ENCODE measurements at regions not wholly inside any gene's neighbourhood (a gene's known extent, or its start where the extent isn't known, plus 50 kb on each side); places are given as distances from the start of the nearest gene placed in this dataset.

DNA sequence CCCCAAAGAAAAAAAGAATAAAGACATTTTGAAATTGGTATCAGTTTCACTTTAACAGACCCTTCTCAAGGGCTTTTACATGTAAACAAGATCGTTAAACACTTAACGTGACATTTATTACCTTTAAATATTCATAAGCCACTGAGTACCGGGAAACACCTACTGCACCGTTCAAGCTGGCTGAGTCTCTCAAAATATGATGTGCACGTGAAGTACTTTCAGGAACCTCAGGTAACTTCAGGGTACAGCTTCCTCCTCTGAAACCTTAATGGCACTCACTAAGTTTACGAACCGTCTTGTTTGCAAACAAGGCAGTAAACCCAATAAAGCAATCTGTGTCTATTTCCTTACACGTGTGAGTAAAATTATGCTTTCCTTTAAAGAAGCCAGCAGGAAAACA, 105.5 kb upstream of the TENM4 start:
- 83% methylated on average over 8 of the region's 8 CpGs; no CpG with 5 or more reads in 1 of the 2 experiments for WGBS, 2 experiments (ENCODE audit: extremely low coverage in 1 of 2, insufficient coverage in 1 of 2, insufficient read length in 1 of 2, insufficient replicate concordance in 2 of 2, low coverage in 1 of 2, low lambda C conversion rate in 2 of 2, missing lambda C conversion rate in 1 of 2)
- FAIRE-seq = no peak
- POLR2A ChIA-PET (ENCODE audit: partially characterized antibody) = no interaction called here

More for the DNA sequence above, 105.5 kb upstream of the TENM4 start:
- no peak overlapping the region for H4K5ac ChIP-seq (ENCODE audit: insufficient read length, low read depth, low read length)
- H4K91ac ChIP-seq (replicated peaks; ENCODE audit: insufficient read length, low read length) = no peak overlapping the region
- no peak overlapping the region for H2BK12ac ChIP-seq (ENCODE audit: low read depth, low read length)
- H3K79me1 ChIP-seq (ENCODE audit: low read depth, low read length) = no peaks in the 10 kb centered on the region
- no peak overlapping the region for H3K14ac ChIP-seq (ENCODE audit: insufficient read length)
- CTCF ChIA-PET (ENCODE audit: partially characterized antibody) = no interaction called here
- H2BK15ac ChIP-seq (ENCODE audit: low read length) = no peak overlapping the region
- no peaks in the 10 kb centered on the region for H3K79me2 ChIP-seq (ENCODE audit: control insufficient read depth in 1 of 2, insufficient read depth in 2 of 2, low read length in 2 of 2)
- H3K27me3 ChIP-seq (replicated peaks in 1 of 4; ENCODE audit: control insufficient read depth in 3 of 4, extremely low read depth in 1 of 4, insufficient read depth in 3 of 4, low read length in 3 of 4) = no peaks in the 10 kb centered on the region; a peak in 1 of 7 replicates
- H2AFZ ChIP-seq (ENCODE audit: low read length) = no peak overlapping the region
- no peak overlapping the region for H2BK5ac ChIP-seq (ENCODE audit: low read depth, low read length)
- no peak overlapping the region for H3K9ac ChIP-seq (replicated peaks in 1 of 4; ENCODE audit: extremely low read depth in 1 of 4, low read depth in 3 of 4, low read length in 3 of 4)
- no peak overlapping the region for H3K27ac ChIP-seq (ENCODE audit: low read depth, low read length)
- no peak overlapping the region for H3K18ac ChIP-seq (ENCODE audit: extremely low read depth, low read length)
- DNase-seq (ENCODE audit: low read depth in 1 of 2, low spot score in 2 of 2) = no peak
- no peak overlapping the region for H4K8ac ChIP-seq (ENCODE audit: extremely low read depth, insufficient read depth, low read length)
- no peaks in the 10 kb centered on the region for H3K36me3 ChIP-seq (ENCODE audit: control insufficient read depth in 2 of 4, insufficient read depth in 4 of 4, low read length in 3 of 4)
- H3K56ac ChIP-seq (replicated peaks; ENCODE audit: insufficient read length, low read depth, low read length) = no peak overlapping the region
- no peak overlapping the region for H2BK20ac ChIP-seq (ENCODE audit: low read length)
- H3K23me2 ChIP-seq (ENCODE audit: low read depth, low read length) = no peaks in the 10 kb centered on the region; the same call in 1 of the 2 replicates
- no peak overlapping the region for H2BK120ac ChIP-seq (replicated peaks; ENCODE audit: low read depth, low read length)
- no peaks in the 10 kb centered on the region for H3K9me3 ChIP-seq (ENCODE audit: insufficient read depth in 2 of 2, low read depth in 1 of 2, low read length in 1 of 2)
- no peak overlapping the region for H3K23ac ChIP-seq (ENCODE audit: insufficient read length)
- H3K4ac ChIP-seq (replicated peaks; ENCODE audit: insufficient read length, low read depth, low read length) = no peak overlapping the region
- H3K4me3 ChIP-seq (ENCODE audit: extremely low read depth in 1 of 4, insufficient read depth in 2 of 4, low read depth in 3 of 4, low read length in 4 of 4) = no peak overlapping the region
- H2AK5ac ChIP-seq (ENCODE audit: low read depth, low read length) = no peak overlapping the region
- no peaks in the 10 kb centered on the region for H4K20me1 ChIP-seq (replicated peaks in 1 of 2; ENCODE audit: control insufficient read depth in 1 of 2, insufficient read depth in 2 of 2, low read length in 2 of 2)
- 0 out of 7 replicates have a peak, but pooled peaks cover 0 to 4% (median 1%) of the 10 kb centered on the region in 4 experiments for H3K4me1 ChIP-seq (replicated peaks in 1 of 4; ENCODE audit: control insufficient read depth in 3 of 4, insufficient read depth in 4 of 4, low read length in 3 of 4)
- TF ChIP-seq MAX (IDR thresholded peaks at IDR 0.05) = no peak
- no peak for TF ChIP-seq CHD2 (IDR thresholded peaks at IDR 0.05; ENCODE audit: low read length)
- TF ChIP-seq, protein P1, sequence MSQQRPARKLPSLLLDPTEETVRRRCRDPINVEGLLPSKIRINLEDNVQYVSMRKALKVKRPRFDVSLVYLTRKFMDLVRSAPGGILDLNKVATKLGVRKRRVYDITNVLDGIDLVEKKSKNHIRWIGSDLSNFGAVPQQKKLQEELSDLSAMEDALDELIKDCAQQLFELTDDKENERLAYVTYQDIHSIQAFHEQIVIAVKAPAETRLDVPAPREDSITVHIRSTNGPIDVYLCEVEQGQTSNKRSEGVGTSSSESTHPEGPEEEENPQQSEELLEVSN (IDR thresholded peaks at IDR 0.05) = no peak
- no peak overlapping the region for H3K4me2 ChIP-seq (ENCODE audit: insufficient read depth in 1 of 2, low read depth in 2 of 2, low read length in 2 of 2)

Measured in H1 (cell line).